LNCaP clone FGC (cell line): ENCODE measurements at regions not wholly inside any gene's neighbourhood (a gene's known extent, or its start where the extent isn't known, plus 50 kb on each side); places are given as distances from the start of the nearest gene placed in this dataset.

Experiments
- DNase-seq: peaks from one replicate; pipeline ENCODE4 v3.0.0-alpha.2; 2011; ENCODE audit warnings: low read depth
- H3K4me3 ChIP-seq: 2 replicates; pipeline ENCODE4 v1.5.1; 2011; ENCODE audit warnings: mild to moderate bottlenecking, low read depth, low read length, control low read depth
- CTCF ChIP-seq: IDR thresholded peaks from 2 replicates; pipeline ENCODE4 v1.5.1; 2012; ENCODE audit warnings: mild to moderate bottlenecking; ENCODE audit not compliant: control insufficient read depth, insufficient read depth; ENCODE audit errors: extremely low read depth

DNA sequence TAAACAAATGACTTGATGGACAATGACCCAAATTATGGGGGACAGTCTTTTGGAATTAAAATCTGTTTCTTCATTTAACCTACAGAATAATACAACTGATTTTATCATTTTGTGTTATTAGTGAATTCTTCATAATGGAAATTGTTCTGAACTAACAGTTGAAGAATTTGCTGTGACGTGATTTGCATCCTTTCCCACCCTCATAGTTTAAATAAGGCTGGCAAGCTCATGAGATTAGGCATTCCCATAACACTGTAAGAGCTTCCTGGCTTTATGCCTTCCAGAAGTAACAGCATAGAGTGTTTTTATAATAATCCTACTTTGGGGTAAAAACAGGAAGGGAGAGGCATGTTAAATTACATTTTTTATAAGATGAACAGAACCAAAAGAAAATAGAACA lies 95.7 kb downstream of the ATP6V1G3 start:
- H3K4me3 ChIP-seq: no peak overlapping the region
- no peak for DNase-seq
- no peak for TF ChIP-seq CTCF

- DNase-seq: no peak
- no peak overlapping the region for H3K4me3 ChIP-seq
- no peak for TF ChIP-seq CTCF
Observed at GRCh38 chr1:198443365-198444233, 96.9 kb downstream of the ATP6V1G3 start.

DNA sequence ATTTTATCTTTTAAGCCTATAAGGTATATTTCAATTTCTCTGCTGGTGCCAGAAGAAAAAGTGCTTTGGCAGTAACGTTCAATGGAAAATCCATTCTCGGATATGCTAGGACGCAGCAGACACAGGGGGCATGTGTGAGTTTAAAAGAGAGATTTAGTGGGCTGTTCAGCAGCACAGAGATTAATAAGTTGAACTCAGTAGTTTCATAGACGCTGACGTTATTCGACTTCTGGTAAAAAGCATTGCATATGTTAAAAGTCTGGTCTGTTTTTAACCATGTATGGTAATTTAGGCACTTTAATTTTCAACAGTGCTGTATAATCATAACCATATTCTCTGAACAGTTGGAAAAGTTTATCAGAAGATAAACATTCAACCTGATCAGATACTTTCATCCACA lies 99.6 kb downstream of the ATP6V1G3 start:
- no peak overlapping the region for H3K4me3 ChIP-seq
- no peak for TF ChIP-seq CTCF
- no peak for DNase-seq

DNA sequence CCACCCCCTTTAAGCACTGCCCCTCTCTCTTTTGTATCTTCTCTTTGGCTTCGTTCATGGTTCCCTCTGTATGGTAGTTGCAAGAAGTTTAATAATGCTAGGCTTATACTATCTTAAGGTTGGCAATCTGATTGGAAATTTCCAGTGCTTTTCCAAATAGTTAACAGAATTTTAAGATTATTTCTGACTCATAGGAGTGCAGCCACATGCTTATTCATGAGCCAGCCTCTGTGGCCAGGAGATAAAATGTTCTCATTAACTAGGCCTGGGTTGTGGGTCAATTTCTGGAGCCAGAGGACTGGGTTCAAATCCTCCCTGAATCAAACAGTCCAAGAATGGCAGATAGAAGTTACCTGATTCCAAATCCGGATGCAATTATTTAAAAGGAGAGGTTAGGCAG lies 103.1 kb downstream of the ATP6V1G3 start:
- no peak for TF ChIP-seq CTCF
- H3K4me3 ChIP-seq: no peak overlapping the region
- no peak for DNase-seq

DNA sequence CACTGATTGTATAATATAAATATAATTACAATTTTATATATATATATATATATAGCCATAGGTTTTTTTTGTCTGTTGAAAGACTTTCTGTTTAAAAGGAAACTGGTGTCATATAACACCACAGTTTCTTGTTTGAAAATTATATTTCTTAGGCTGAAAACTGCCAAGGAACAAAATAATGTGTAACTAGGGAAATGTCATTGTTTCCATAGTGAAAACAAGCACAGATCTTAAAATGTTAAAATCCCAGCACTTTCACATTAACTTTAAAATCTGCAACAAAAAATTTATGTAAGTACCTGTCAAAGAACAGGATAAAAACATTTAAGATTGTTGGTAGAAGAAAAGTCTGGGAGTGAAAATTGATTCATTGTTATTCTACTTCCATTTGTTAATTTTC lies 104.2 kb downstream of the ATP6V1G3 start:
- no peak for TF ChIP-seq CTCF
- H3K4me3 ChIP-seq: no peak overlapping the region

GRCh38 chr1:198435056-198435455 lies 105.4 kb downstream of the ATP6V1G3 start:
- H3K4me3 ChIP-seq: no peak overlapping the region
- no peak for DNase-seq
- TF ChIP-seq CTCF: no peak

More for the DNA sequence above, 104.2 kb downstream of the ATP6V1G3 start:
- DNase-seq: no peak

- no peak for DNase-seq
- no peak for TF ChIP-seq CTCF
- no peak overlapping the region for H3K4me3 ChIP-seq
Observed at GRCh38 chr1:198424441-198424840, 116.0 kb downstream of the ATP6V1G3 start.
